ENCODE measurements at regions not wholly inside any gene's neighbourhood (a gene's known extent, or its start where the extent isn't known, plus 50 kb on each side); places are given as distances from the start of the nearest gene placed in this dataset.

GRCh38 chr9:118729981-118730380 is 639.3 kb downstream of the BRINP1 start:
- Mint-ChIP-seq H3K27ac (ENCODE audit: unreplicated experiment) (no peak overlapping the region), H3K4me1 (ENCODE audit: low read depth, unreplicated experiment) (no peaks in the 10 kb centered on the region), H3K9me3 (ENCODE audit: unreplicated experiment) (peaks cover 2% of the 10 kb centered on the region), H3K36me3 (ENCODE audit: low read depth, unreplicated experiment) (no peaks in the 10 kb centered on the region), H3K4me3 (ENCODE audit: unreplicated experiment) (no peak overlapping the region), H3K27me3 (ENCODE audit: low read depth, unreplicated experiment) (peaks cover 5% of the 10 kb centered on the region)
- no peak for TF ChIP-seq EZH2 (IDR thresholded peaks at IDR 0.05; ENCODE audit: insufficient read depth, low read length)
- TF ChIP-seq CTCF (IDR thresholded peaks at IDR 0.05; ENCODE audit: insufficient read depth, low read depth, low read length): no peak
- no peak overlapping the region for H3K4me3 ChIP-seq (ENCODE audit: insufficient read depth, low read depth, low read length)
- no peaks in the 10 kb centered on the region for H3K79me2 ChIP-seq (ENCODE audit: insufficient read depth, low read length)
- H3K27ac ChIP-seq (ENCODE audit: low read depth, low read length): no peak overlapping the region
- H2AFZ ChIP-seq (ENCODE audit: low read depth, low read length): no peak overlapping the region
- no peaks in the 10 kb centered on the region for H3K4me1 ChIP-seq (ENCODE audit: insufficient read depth, low read length)
- H4K20me1 ChIP-seq (ENCODE audit: insufficient read depth, low read length): no peaks in the 10 kb centered on the region
- DNase-seq (ENCODE audit: low read depth) (no peak), FAIRE-seq (no peak)
- no peaks in the 10 kb centered on the region for H3K36me3 ChIP-seq (ENCODE audit: insufficient read depth, low read length)
- no peak overlapping the region for H3K4me2 ChIP-seq (ENCODE audit: low read length)
- peaks cover 2% of the 10 kb centered on the region for H3K9me3 ChIP-seq (ENCODE audit: insufficient read depth, low read depth, low read length)
- no peak overlapping the region for H3K9ac ChIP-seq (ENCODE audit: low read length)
- H3K27me3 ChIP-seq (ENCODE audit: insufficient read depth, low read length): no peaks in the 10 kb centered on the region

GRCh38 chr9:118732998-118733397 is 636.2 kb downstream of the BRINP1 start:
- DNase-seq (ENCODE audit: low read depth) (no peak), FAIRE-seq (no peak)
- Mint-ChIP-seq H3K27ac (ENCODE audit: unreplicated experiment) (no peak overlapping the region), H3K4me1 (ENCODE audit: low read depth, unreplicated experiment) (no peaks in the 10 kb centered on the region), H3K36me3 (ENCODE audit: low read depth, unreplicated experiment) (no peaks in the 10 kb centered on the region), H3K27me3 (ENCODE audit: low read depth, unreplicated experiment) (peaks cover 5% of the 10 kb centered on the region), H3K4me3 (ENCODE audit: unreplicated experiment) (no peak overlapping the region), H3K9me3 (ENCODE audit: unreplicated experiment) (peaks cover 12% of the 10 kb centered on the region)
- H3K9ac ChIP-seq (ENCODE audit: low read length): no peak overlapping the region
- peaks cover 8% of the 10 kb centered on the region for H3K9me3 ChIP-seq (ENCODE audit: insufficient read depth, low read depth, low read length)
- H3K27me3 ChIP-seq (ENCODE audit: insufficient read depth, low read length): no peaks in the 10 kb centered on the region
- H3K4me1 ChIP-seq (ENCODE audit: insufficient read depth, low read length): no peaks in the 10 kb centered on the region
- no peak overlapping the region for H3K27ac ChIP-seq (ENCODE audit: low read depth, low read length)
- TF ChIP-seq EZH2 (IDR thresholded peaks at IDR 0.05; ENCODE audit: insufficient read depth, low read length): no peak
- TF ChIP-seq CTCF (IDR thresholded peaks at IDR 0.05; ENCODE audit: insufficient read depth, low read depth, low read length): no peak
- H3K4me3 ChIP-seq (ENCODE audit: insufficient read depth, low read depth, low read length): no peak overlapping the region
- H3K79me2 ChIP-seq (ENCODE audit: insufficient read depth, low read length): no peaks in the 10 kb centered on the region
- H3K4me2 ChIP-seq (ENCODE audit: low read length): no peak overlapping the region
- H4K20me1 ChIP-seq (ENCODE audit: insufficient read depth, low read length): no peaks in the 10 kb centered on the region
- H2AFZ ChIP-seq (ENCODE audit: low read depth, low read length): no peak overlapping the region
- no peaks in the 10 kb centered on the region for H3K36me3 ChIP-seq (ENCODE audit: insufficient read depth, low read length)

GRCh38 chr9:118734696-118735095 is 634.5 kb downstream of the BRINP1 start:
- H2AFZ ChIP-seq (ENCODE audit: low read depth, low read length): no peak overlapping the region
- Mint-ChIP-seq H3K27me3 (ENCODE audit: low read depth, unreplicated experiment) (peaks cover 5% of the 10 kb centered on the region), H3K4me1 (ENCODE audit: low read depth, unreplicated experiment) (no peaks in the 10 kb centered on the region), H3K4me3 (ENCODE audit: unreplicated experiment) (no peak overlapping the region), H3K9me3 (ENCODE audit: unreplicated experiment) (peaks cover 12% of the 10 kb centered on the region), H3K36me3 (ENCODE audit: low read depth, unreplicated experiment) (no peaks in the 10 kb centered on the region), H3K27ac (ENCODE audit: unreplicated experiment) (no peak overlapping the region)
- H3K4me3 ChIP-seq (ENCODE audit: insufficient read depth, low read depth, low read length): no peak overlapping the region
- TF ChIP-seq EZH2 (IDR thresholded peaks at IDR 0.05; ENCODE audit: insufficient read depth, low read length) (no peak), CTCF (IDR thresholded peaks at IDR 0.05; ENCODE audit: insufficient read depth, low read depth, low read length) (no peak)
- FAIRE-seq (no peak), DNase-seq (ENCODE audit: low read depth) (no peak)
- peaks cover 6% of the 10 kb centered on the region for H3K9me3 ChIP-seq (ENCODE audit: insufficient read depth, low read depth, low read length)
- no peaks in the 10 kb centered on the region for H3K27me3 ChIP-seq (ENCODE audit: insufficient read depth, low read length)
- H3K79me2 ChIP-seq (ENCODE audit: insufficient read depth, low read length): no peaks in the 10 kb centered on the region
- H3K36me3 ChIP-seq (ENCODE audit: insufficient read depth, low read length): no peaks in the 10 kb centered on the region
- H4K20me1 ChIP-seq (ENCODE audit: insufficient read depth, low read length): no peaks in the 10 kb centered on the region
- no peak overlapping the region for H3K9ac ChIP-seq (ENCODE audit: low read length)
- no peak overlapping the region for H3K27ac ChIP-seq (ENCODE audit: low read depth, low read length)
- no peak overlapping the region for H3K4me2 ChIP-seq (ENCODE audit: low read length)
- H3K4me1 ChIP-seq (ENCODE audit: insufficient read depth, low read length): no peaks in the 10 kb centered on the region

Measured in astrocyte (in vitro differentiated cells and primary cell).